H9 (cell line): ENCODE measurements at regions not wholly inside any gene's neighbourhood (a gene's known extent, or its start where the extent isn't known, plus 50 kb on each side); places are given as distances from the start of the nearest gene placed in this dataset.

ENCODE experiments used
- DNase-seq: peaks from one replicate; pipeline ENCODE4 v3.0.0-alpha.2; 2017
- H2AFZ ChIP-seq: one replicate; pipeline ENCODE4 v1.6.1; 2013; ENCODE audit warnings: mild to moderate bottlenecking, low read length, control low read depth, moderate library complexity
- H2AK5ac ChIP-seq: 2 replicates; pipeline ENCODE4 v1.6.1; 2013; ENCODE audit warnings: low read length, control low read depth, mixed read lengths; ENCODE audit not compliant: insufficient read length
- H2BK120ac ChIP-seq: one replicate; pipeline ENCODE4 v1.6.1; 2013; ENCODE audit warnings: low read depth, mild to moderate bottlenecking, low read length, control low read depth, inconsistent platforms; ENCODE audit not compliant: poor library complexity, severe bottlenecking
- H2BK12ac ChIP-seq: 2 replicates; pipeline ENCODE4 v1.6.1; 2013; ENCODE audit warnings: low read length, control low read depth, mixed read lengths, low read depth; ENCODE audit not compliant: insufficient read length
- H2BK15ac ChIP-seq: 2 replicates; pipeline ENCODE4 v1.6.1; 2013; ENCODE audit warnings: low read depth, low read length, control low read depth
- H2BK20ac ChIP-seq: one replicate; pipeline ENCODE4 v1.6.1; 2013; ENCODE audit warnings: low read depth, mild to moderate bottlenecking, low read length, control low read depth, inconsistent platforms; ENCODE audit not compliant: poor library complexity, severe bottlenecking
- H2BK5ac ChIP-seq: 2 replicates; pipeline ENCODE4 v1.6.1; 2013; ENCODE audit warnings: low read length, control low read depth, mixed read lengths; ENCODE audit not compliant: insufficient read length
- H3K14ac ChIP-seq: 2 replicates; pipeline ENCODE4 v1.6.1; 2013; ENCODE audit warnings: low read length, control low read depth; ENCODE audit not compliant: insufficient read depth
- H3K18ac ChIP-seq: 2 replicates; pipeline ENCODE4 v1.6.1; 2013; ENCODE audit warnings: low read depth, mild to moderate bottlenecking, mixed read lengths, low read length, control low read depth; ENCODE audit not compliant: insufficient read length
- H3K23ac ChIP-seq: 2 replicates; pipeline ENCODE4 v1.6.1; 2013; ENCODE audit warnings: low read length, control low read depth, mixed read lengths, low read depth; ENCODE audit not compliant: insufficient read length
- H3K23me2 ChIP-seq: 2 replicates; pipeline ENCODE4 v1.6.1; 2013; ENCODE audit warnings: low read depth, mild to moderate bottlenecking, mixed read lengths, low read length, control low read depth; ENCODE audit not compliant: insufficient read length, poor library complexity, severe bottlenecking
- H3K27ac ChIP-seq: 2 replicates; pipeline ENCODE4 v1.5.1; 2013; ENCODE audit warnings: low read length, control low read depth, mixed read lengths, low read depth; ENCODE audit not compliant: insufficient read length
- H3K27me3 ChIP-seq: 2 replicates; pipeline ENCODE4 v1.6.1; 2013; ENCODE audit warnings: low read length, control low read depth, inconsistent platforms; ENCODE audit not compliant: insufficient read depth
- H3K4ac ChIP-seq: 2 replicates; pipeline ENCODE4 v1.6.1; 2013; ENCODE audit warnings: low read depth, mild to moderate bottlenecking, control low read depth, inconsistent platforms, low read length, moderate library complexity
- H3K4me1 ChIP-seq: 2 replicates; pipeline ENCODE4 v1.6.1; 2013; ENCODE audit warnings: low read length, control low read depth, inconsistent platforms; ENCODE audit not compliant: insufficient read depth
- H3K4me2 ChIP-seq: 2 replicates; pipeline ENCODE4 v1.6.1; 2013; ENCODE audit warnings: low read length, control low read depth, mixed read lengths; ENCODE audit not compliant: insufficient read length, insufficient read depth
- H3K56ac ChIP-seq: 2 replicates; pipeline ENCODE4 v1.6.1; 2013; ENCODE audit warnings: low read depth, mild to moderate bottlenecking, mixed read lengths, low read length, control low read depth; ENCODE audit not compliant: insufficient read length
- H3K79me1 ChIP-seq: 2 replicates; pipeline ENCODE4 v1.6.1; 2013; ENCODE audit warnings: low read depth, mild to moderate bottlenecking, moderate library complexity, low read length, control low read depth, inconsistent platforms; ENCODE audit not compliant: insufficient read depth, poor library complexity, severe bottlenecking
- H3K79me2 ChIP-seq: 2 replicates; pipeline ENCODE4 v1.6.1; 2013; ENCODE audit warnings: low read length, control low read depth, inconsistent platforms; ENCODE audit not compliant: insufficient read depth
- H3K9ac ChIP-seq: 2 replicates; pipeline ENCODE4 v1.6.1; 2013; ENCODE audit warnings: low read length, control low read depth, mixed read lengths; ENCODE audit not compliant: insufficient read length; ENCODE audit errors: extremely low read depth
- H3K9me3 ChIP-seq: one replicate; pipeline ENCODE4 v1.6.1; 2013; ENCODE audit warnings: low read depth, low read length, inconsistent platforms; ENCODE audit not compliant: control insufficient read depth
- H3T11ph ChIP-seq: one replicate; pipeline ENCODE4 v1.6.1; 2013; ENCODE audit warnings: mild to moderate bottlenecking, low read length, control low read depth, inconsistent platforms
- H4K20me1 ChIP-seq: one replicate; pipeline ENCODE4 v1.6.1; 2013; ENCODE audit not compliant: control insufficient read depth, insufficient read length, insufficient read depth
- H4K5ac ChIP-seq: 2 replicates; pipeline ENCODE4 v1.6.1; 2013; ENCODE audit warnings: low read depth, mild to moderate bottlenecking, mixed read lengths, low read length, control low read depth; ENCODE audit not compliant: insufficient read length
- H4K8ac ChIP-seq: replicated peaks from 2 replicates; pipeline ENCODE4 v1.6.1; 2013; ENCODE audit warnings: low read length, control low read depth, mixed read lengths, low read depth; ENCODE audit not compliant: insufficient read length
- H4K91ac ChIP-seq: 2 replicates; pipeline ENCODE4 v1.6.1; 2013; ENCODE audit warnings: low read depth, mild to moderate bottlenecking, moderate library complexity, mixed read lengths, low read length, control low read depth; ENCODE audit not compliant: insufficient read length
- H3K27ac Mint-ChIP-seq, 3 experiments: 2 replicates in 2 of 3; 3 replicates in 1 of 3; pipeline ENCODE4 v1.8.0; 2020 to 2021; ENCODE audit warnings: mixed read lengths in 3 of 3, mild to moderate bottlenecking in 1 of 3, moderate library complexity in 1 of 3
- H3K27me3 Mint-ChIP-seq: 2 replicates; pipeline ENCODE4 v1.8.0; 2021; ENCODE audit warnings: low read depth, mild to moderate bottlenecking, moderate library complexity, mixed read lengths
- H3K36me3 Mint-ChIP-seq, 3 experiments: 2 replicates in 2 of 3; 3 replicates in 1 of 3; pipeline ENCODE4 v1.8.0; 2020 to 2021; ENCODE audit warnings: low read depth in 3 of 3, mixed read lengths in 3 of 3; ENCODE audit not compliant: insufficient read depth in 1 of 3
- H3K4me1 Mint-ChIP-seq, 2 experiments: 2 replicates each; pipeline ENCODE4 v1.8.0; 2020; ENCODE audit warnings: mixed read lengths in 2 of 2
- H3K4me3 Mint-ChIP-seq, 2 experiments: 2 replicates in 1 of 2; 3 replicates in 1 of 2; pipeline ENCODE4 v1.8.0; 2020 to 2021; ENCODE audit warnings: mild to moderate bottlenecking in 2 of 2, mixed read lengths in 2 of 2, moderate library complexity in 1 of 2
- H3K9me3 Mint-ChIP-seq, 2 experiments: 2 replicates in 1 of 2; 3 replicates in 1 of 2; pipeline ENCODE4 v1.8.0; 2020; ENCODE audit warnings: mild to moderate bottlenecking in 2 of 2, mixed read lengths in 2 of 2, moderate library complexity in 1 of 2
- CTCF ChIP-seq: fragments of 200-600 bp; sonication (generic); conservative IDR thresholded peaks from 3 replicates; pipeline ENCODE4 v1.8.0; 2021; ENCODE audit warnings: antibody characterized with exemption, mild to moderate bottlenecking
- WGBS: extraction: QIAGEN DNeasy Blood & Tissue Kit; methylation state at CpG from one replicate; pipeline ENCODE4 v1.1.7; 2013; ENCODE audit warnings: missing lambda C conversion rate, low lambda C conversion rate, mixed read lengths; ENCODE audit not compliant: insufficient read length; ENCODE audit errors: extremely low coverage; 5-methylcytosine and 5-hydroxymethylcytosine counted together

- H3K23me2 ChIP-seq = no peaks in the 10 kb centered on the region
- no peak overlapping the region for H2BK15ac ChIP-seq
- no peak overlapping the region for H2BK12ac ChIP-seq
- H4K8ac ChIP-seq = no peak overlapping the region
- Mint-ChIP-seq H3K27ac (no peak overlapping the region), H3K36me3 (no peaks in the 10 kb centered on the region; a peak in 1 of 7 replicates), H3K27me3 (no peaks in the 10 kb centered on the region), H3K4me3 (no peak overlapping the region), H3K9me3 (peaks cover 0 to 3% of the 10 kb centered on the region in 2 experiments; a peak in 1 of 5 replicates), H3K4me1 (peaks cover 5% of the 10 kb centered on the region in 2 experiments; a peak in 3 of 4 replicates)
- H3K56ac ChIP-seq = no peak overlapping the region
- no peaks in the 10 kb centered on the region for H3K79me1 ChIP-seq
- no peaks in the 10 kb centered on the region for H3K79me2 ChIP-seq
- H3K4ac ChIP-seq = no peak overlapping the region
- H3K14ac ChIP-seq = no peak overlapping the region
- H3K4me1 ChIP-seq = no peaks in the 10 kb centered on the region; the same call in 1 of the 2 replicates
- H3K27me3 ChIP-seq = no peaks in the 10 kb centered on the region
- H2AFZ ChIP-seq = no peak overlapping the region
- H3K27ac ChIP-seq = no peak overlapping the region
- no peak overlapping the region for H2AK5ac ChIP-seq
- H4K20me1 ChIP-seq = no peaks in the 10 kb centered on the region
- H3K18ac ChIP-seq = no peak overlapping the region
- no peak overlapping the region for H2BK120ac ChIP-seq
- H3T11ph ChIP-seq = no peak overlapping the region
- H3K4me2 ChIP-seq = no peak overlapping the region
- H3K9me3 ChIP-seq = no peaks in the 10 kb centered on the region
- no peak overlapping the region for H2BK20ac ChIP-seq
- DNase-seq = no peak
- no CpG with 5 or more reads among the region's 9 CpGs for WGBS
- no peak overlapping the region for H3K9ac ChIP-seq
- H4K91ac ChIP-seq = no peak overlapping the region
- H4K5ac ChIP-seq = no peak overlapping the region
- no peak overlapping the region for H2BK5ac ChIP-seq
- TF ChIP-seq CTCF = no peak
- H3K23ac ChIP-seq = no peak overlapping the region
Measured at GRCh38 chr2:39547811-39548719, 111.0 kb upstream of the MAP4K3 start.
